HCT116 (cell line): ENCODE measurements at regions not wholly inside any gene's neighbourhood (a gene's known extent, or its start where the extent isn't known, plus 50 kb on each side); places are given as distances from the start of the nearest gene placed in this dataset.

Source experiments
- CTCF ChIP-seq, 3 experiments: fragments of 200-600 bp in 1 of 3; sonication (generic) in 1 of 3; IDR thresholded peaks in 2 of 3; conservative IDR thresholded peaks in 1 of 3; 2 replicates each; pipeline ENCODE4 v1.5.1; 2012 to 2017; ENCODE audit warnings: low read depth in 2 of 3, low read length in 2 of 3, antibody characterized with exemption in 1 of 3, borderline replicate concordance in 1 of 3, control low read depth in 1 of 3, mild to moderate bottlenecking in 1 of 3, mixed read lengths in 1 of 3, mixed run types in 1 of 3, moderate library complexity in 1 of 3; ENCODE audit not compliant: insufficient read depth in 1 of 3
- EZH2phosphoT487 ChIP-seq: fragments of 200-600 bp; IDR thresholded peaks from 2 replicates; pipeline ENCODE4 v1.6.1; 2018; ENCODE audit warnings: antibody characterized with exemption, borderline replicate concordance
- POLR2A ChIP-seq: IDR thresholded peaks from 2 replicates; pipeline ENCODE4 v1.7.0; 2011; ENCODE audit warnings: borderline replicate concordance; ENCODE audit not compliant: insufficient read depth, insufficient read length; ENCODE audit errors: extremely low read depth
- TF ChIP-seq, protein P1 (sequence below): IDR thresholded peaks from 2 replicates; pipeline ENCODE4 v1.6.1; 2012

DNA sequence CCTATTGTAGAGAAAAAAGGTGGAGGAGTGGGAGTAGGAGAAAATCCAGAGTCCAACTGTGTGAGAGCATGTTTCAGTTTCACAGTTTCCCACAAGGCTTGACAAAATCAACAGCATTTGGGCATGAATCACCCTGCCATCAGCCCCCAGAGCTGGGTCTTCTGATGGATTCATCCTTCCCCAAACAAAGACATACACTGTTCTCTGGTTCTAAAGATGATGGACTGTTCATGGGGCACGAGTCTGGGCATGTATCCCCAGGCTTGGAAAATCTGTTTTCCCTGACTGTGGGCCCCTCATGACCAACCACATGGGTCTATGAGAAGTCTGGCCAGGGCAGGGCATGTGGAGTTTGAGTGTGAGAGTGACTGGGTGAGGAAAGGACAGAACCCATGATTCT lies 210.4 kb upstream of the IRX5 start:
- TF ChIP-seq EZH2phosphoT487 (no peak), POLR2A (no peak), CTCF (IDR thresholded peaks at IDR 0.05 in 2 of 3, conservative IDR thresholded peaks at IDR 0.05 in 1 of 3; ENCODE audit: borderline replicate concordance in 1 of 3, insufficient read depth in 1 of 3, low read depth in 2 of 3, low read length in 2 of 3) (no peak)
- TF ChIP-seq, protein P1, sequence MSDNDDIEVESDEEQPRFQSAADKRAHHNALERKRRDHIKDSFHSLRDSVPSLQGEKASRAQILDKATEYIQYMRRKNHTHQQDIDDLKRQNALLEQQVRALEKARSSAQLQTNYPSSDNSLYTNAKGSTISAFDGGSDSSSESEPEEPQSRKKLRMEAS = no peak
